WI38 (cell line): ENCODE measurements at regions not wholly inside any gene's neighbourhood (a gene's known extent, or its start where the extent isn't known, plus 50 kb on each side); places are given as distances from the start of the nearest gene placed in this dataset.

ENCODE experiments used
- H3K4me3 ChIP-seq: 2 replicates; pipeline ENCODE4 v1.5.1; 2011; ENCODE audit warnings: low read depth, mild to moderate bottlenecking, control low read depth, low read length
- CTCF ChIP-seq: IDR thresholded peaks from 2 replicates; pipeline ENCODE4 v1.5.1; 2012; ENCODE audit warnings: low read depth, mild to moderate bottlenecking, control low read depth, low read length

DNA sequence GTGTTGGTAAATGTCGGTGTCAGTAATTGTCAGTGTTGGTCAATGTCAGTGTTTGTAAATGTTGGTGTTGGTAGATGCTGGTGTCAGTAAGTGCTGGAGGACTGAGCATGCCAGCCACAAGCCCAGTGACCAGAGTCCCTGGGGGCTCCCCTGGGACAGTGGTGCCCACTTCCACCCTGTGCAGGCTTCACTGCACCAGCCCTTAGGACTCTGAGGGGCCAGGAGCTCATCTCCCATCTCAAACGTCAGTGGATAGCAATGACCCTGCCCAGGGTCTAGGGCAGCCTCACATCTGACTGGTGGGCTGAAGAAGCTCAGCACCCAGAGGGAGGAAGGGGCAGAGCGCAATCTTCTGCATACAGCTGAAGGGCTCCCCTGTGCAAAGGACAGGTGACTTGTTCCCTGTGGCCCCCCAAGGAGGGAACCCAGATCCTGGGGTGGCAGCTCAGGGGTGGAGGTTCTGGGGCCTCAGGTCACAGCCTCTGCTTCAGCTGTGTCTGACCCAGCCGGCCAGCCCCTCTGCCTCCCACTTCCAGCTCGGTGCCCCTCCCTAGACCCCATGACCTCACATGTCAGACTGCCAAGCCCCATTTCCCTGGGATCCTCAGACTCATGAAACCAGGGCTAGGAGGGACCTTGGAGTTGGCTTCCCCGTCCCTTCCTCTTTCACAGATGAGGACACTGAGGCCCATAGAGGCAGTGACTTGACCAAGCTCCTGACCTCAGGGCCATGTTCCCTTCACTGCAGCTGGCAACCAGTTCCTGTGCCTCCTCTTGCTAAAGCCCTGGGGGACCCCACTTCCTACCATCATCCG lies 138.4 kb downstream of the CRYBB2 start:
- TF ChIP-seq CTCF = no peak
- no peak overlapping the region for H3K4me3 ChIP-seq

GRCh38 chr22:25358421-25359170 lies 139.2 kb downstream of the CRYBB2 start:
- no peak overlapping the region for H3K4me3 ChIP-seq
- TF ChIP-seq CTCF = no peak

DNA sequence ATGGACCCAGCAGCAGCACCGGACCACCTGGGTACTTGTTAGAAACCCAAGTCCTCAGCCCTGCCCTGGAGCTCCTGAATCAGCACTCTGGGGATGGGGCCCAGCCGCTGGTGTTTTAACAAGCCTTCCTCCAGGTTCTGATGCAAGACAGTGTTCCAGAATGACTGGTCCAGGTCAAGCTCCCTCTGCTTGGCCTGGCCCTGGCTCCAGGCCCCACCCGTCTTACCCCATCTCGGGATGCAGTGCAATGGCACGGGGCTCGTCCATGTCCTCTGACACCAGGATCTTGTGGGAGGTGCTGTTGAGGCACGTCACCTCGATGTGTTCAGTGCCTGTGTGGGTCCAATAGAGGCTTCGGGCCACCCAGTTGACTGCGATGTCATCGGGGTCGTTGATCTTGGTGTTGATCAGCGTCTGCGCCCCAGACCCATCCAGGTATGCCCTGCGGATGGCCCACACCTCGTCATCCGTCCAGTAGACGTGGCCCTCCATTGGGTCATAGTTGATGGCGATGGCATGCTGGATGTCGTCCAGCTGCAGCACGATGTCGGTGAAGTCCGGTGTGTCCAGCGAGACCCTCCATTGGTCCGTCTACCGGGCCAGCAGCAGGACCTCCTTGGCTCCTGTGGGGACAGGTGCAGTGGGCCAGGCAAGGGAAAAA lies 140.3 kb downstream of the CRYBB2 start:
- no peak overlapping the region for H3K4me3 ChIP-seq
- TF ChIP-seq CTCF = no peak

- TF ChIP-seq CTCF = no peak
- H3K4me3 ChIP-seq = no peak overlapping the region
Measured at GRCh38 chr22:25360411-25360810, 141.0 kb downstream of the CRYBB2 start.

GRCh38 chr22:25360891-25361645 lies 141.6 kb downstream of the CRYBB2 start:
- H3K4me3 ChIP-seq = no peak overlapping the region
- TF ChIP-seq CTCF = no peak

DNA sequence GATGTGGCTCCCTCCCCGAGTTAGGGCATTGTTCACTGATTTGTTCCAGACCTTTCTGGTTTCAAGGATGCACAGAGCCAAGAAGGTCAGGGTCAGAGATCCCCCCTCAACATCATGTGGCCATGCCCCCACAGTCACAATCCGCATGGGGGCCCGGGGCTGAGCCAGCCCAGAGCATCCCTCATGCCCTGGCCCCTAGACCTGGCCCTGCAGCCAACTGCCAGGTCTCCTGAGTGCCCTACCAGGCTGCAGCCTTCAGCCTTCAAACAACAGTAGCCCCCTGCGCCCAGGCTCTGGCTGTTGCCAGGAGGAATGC lies 142.4 kb downstream of the CRYBB2 start:
- TF ChIP-seq CTCF = no peak
- H3K4me3 ChIP-seq = no peak overlapping the region
